Neural cell (in vitro differentiated cells): ENCODE measurements at regions not wholly inside any gene's neighbourhood (a gene's known extent, or its start where the extent isn't known, plus 50 kb on each side); places are given as distances from the start of the nearest gene placed in this dataset.

Source experiments
- EP300 ChIP-seq: fragments of 450-650 bp; conservative IDR thresholded peaks from 2 replicates; pipeline ENCODE4 v1.6.1; 2014; ENCODE audit warnings: antibody characterized with exemption, mild to moderate bottlenecking, moderate library complexity; ENCODE audit not compliant: poor library complexity, severe bottlenecking
- EZH2 ChIP-seq: fragments of 200-600, 300-800 bp; shearing (Covaris generic), sonication (generic); IDR thresholded peaks from 2 replicates; pipeline ENCODE4 v1.6.1; 2014; ENCODE audit warnings: antibody characterized with exemption, low read length, borderline replicate concordance, mild to moderate bottlenecking; ENCODE audit not compliant: insufficient read depth, poor library complexity, severe bottlenecking
- MXI1 ChIP-seq: fragments of 450-650 bp; conservative IDR thresholded peaks from 2 replicates; pipeline ENCODE4 v1.6.1; 2014; ENCODE audit warnings: antibody characterized with exemption, mild to moderate bottlenecking; ENCODE audit not compliant: poor library complexity, severe bottlenecking
- POLR2AphosphoS5 ChIP-seq: IDR thresholded peaks from 2 replicates; pipeline ENCODE4 v1.6.1; 2012
- SMC3 ChIP-seq: fragments of 450-650 bp; conservative IDR thresholded peaks from 2 replicates; pipeline ENCODE4 v1.6.1; 2014; ENCODE audit warnings: antibody characterized with exemption, mild to moderate bottlenecking, moderate library complexity; ENCODE audit not compliant: poor library complexity
- TAF1 ChIP-seq: IDR thresholded peaks from 2 replicates; pipeline ENCODE4 v1.6.1; 2012; ENCODE audit warnings: low read depth
- TF ChIP-seq, protein P1 (sequence below): fragments of 450-650 bp; IDR thresholded peaks from 2 replicates; pipeline ENCODE4 v1.5.1; 2014; ENCODE audit warnings: antibody characterized with exemption, mild to moderate bottlenecking, moderate library complexity; ENCODE audit not compliant: poor library complexity, severe bottlenecking
- TF ChIP-seq, protein P2 (sequence below): IDR thresholded peaks from 2 replicates; pipeline ENCODE4 v1.6.1; 2012; ENCODE audit warnings: borderline replicate concordance

GRCh38 chr4:24322511-24322910 lies 261.8 kb downstream of the DHX15 start:
- TF ChIP-seq, protein P1, sequence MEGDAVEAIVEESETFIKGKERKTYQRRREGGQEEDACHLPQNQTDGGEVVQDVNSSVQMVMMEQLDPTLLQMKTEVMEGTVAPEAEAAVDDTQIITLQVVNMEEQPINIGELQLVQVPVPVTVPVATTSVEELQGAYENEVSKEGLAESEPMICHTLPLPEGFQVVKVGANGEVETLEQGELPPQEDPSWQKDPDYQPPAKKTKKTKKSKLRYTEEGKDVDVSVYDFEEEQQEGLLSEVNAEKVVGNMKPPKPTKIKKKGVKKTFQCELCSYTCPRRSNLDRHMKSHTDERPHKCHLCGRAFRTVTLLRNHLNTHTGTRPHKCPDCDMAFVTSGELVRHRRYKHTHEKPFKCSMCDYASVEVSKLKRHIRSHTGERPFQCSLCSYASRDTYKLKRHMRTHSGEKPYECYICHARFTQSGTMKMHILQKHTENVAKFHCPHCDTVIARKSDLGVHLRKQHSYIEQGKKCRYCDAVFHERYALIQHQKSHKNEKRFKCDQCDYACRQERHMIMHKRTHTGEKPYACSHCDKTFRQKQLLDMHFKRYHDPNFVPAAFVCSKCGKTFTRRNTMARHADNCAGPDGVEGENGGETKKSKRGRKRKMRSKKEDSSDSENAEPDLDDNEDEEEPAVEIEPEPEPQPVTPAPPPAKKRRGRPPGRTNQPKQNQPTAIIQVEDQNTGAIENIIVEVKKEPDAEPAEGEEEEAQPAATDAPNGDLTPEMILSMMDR: no peak
- TF ChIP-seq EZH2: no peak
- no peak for TF ChIP-seq POLR2AphosphoS5
- TF ChIP-seq TAF1: no peak
- TF ChIP-seq, protein P2, sequence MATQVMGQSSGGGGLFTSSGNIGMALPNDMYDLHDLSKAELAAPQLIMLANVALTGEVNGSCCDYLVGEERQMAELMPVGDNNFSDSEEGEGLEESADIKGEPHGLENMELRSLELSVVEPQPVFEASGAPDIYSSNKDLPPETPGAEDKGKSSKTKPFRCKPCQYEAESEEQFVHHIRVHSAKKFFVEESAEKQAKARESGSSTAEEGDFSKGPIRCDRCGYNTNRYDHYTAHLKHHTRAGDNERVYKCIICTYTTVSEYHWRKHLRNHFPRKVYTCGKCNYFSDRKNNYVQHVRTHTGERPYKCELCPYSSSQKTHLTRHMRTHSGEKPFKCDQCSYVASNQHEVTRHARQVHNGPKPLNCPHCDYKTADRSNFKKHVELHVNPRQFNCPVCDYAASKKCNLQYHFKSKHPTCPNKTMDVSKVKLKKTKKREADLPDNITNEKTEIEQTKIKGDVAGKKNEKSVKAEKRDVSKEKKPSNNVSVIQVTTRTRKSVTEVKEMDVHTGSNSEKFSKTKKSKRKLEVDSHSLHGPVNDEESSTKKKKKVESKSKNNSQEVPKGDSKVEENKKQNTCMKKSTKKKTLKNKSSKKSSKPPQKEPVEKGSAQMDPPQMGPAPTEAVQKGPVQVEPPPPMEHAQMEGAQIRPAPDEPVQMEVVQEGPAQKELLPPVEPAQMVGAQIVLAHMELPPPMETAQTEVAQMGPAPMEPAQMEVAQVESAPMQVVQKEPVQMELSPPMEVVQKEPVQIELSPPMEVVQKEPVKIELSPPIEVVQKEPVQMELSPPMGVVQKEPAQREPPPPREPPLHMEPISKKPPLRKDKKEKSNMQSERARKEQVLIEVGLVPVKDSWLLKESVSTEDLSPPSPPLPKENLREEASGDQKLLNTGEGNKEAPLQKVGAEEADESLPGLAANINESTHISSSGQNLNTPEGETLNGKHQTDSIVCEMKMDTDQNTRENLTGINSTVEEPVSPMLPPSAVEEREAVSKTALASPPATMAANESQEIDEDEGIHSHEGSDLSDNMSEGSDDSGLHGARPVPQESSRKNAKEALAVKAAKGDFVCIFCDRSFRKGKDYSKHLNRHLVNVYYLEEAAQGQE: no peak
- TF ChIP-seq SMC3: no peak
- TF ChIP-seq EP300: no peak
- no peak for TF ChIP-seq MXI1
